A549 (cell line): ENCODE measurements at regions not wholly inside any gene's neighbourhood (a gene's known extent, or its start where the extent isn't known, plus 50 kb on each side); places are given as distances from the start of the nearest gene placed in this dataset.

Experiments
- ATAC-seq, 2 experiments: fragments of 200-7000 bp in 1 of 2; fragments of >200 bp in 1 of 2; cut with Nextera tagmentation in 1 of 2; cut with Tn5 transposase in 1 of 2; 3 replicates each; pipeline versions ENCODE4 v1.8.0 to v1.9.1; 2018 to 2020; ENCODE audit warnings: mild to moderate bottlenecking in 1 of 2, moderate library complexity in 1 of 2
- CTCF ChIA-PET: fragments of 300-600 bp; sonication (Branson Sonifier 250); formaldehyde crosslinking; extraction: SDS; loops from one replicate; lab custom pipeline; 2021; ENCODE audit warnings: antibody characterized with exemption, inconsistent platforms; lab: Yijun Ruan, JAX
- POLR2A ChIA-PET: fragments of 350-600 bp; formaldehyde crosslinking; extraction: SDS; loops from one replicate; lab custom pipeline; 2021; ENCODE audit warnings: antibody characterized with exemption, inconsistent platforms; lab: Yijun Ruan, JAX
- DNase-seq, 2 experiments: peaks; one replicate each; pipeline versions ENCODE4 v3.0.0 to v3.0.0-alpha.2; 2011 to 2016; ENCODE audit warnings: low read depth in 1 of 2, low spot score in 1 of 2
- FAIRE-seq: peaks from 2 replicates; lab custom pipeline; 2011; peaks lifted over from hg19 to GRCh38; lab: Jason Lieb, UNC
- H3K27ac ChIP-seq, 2 experiments: fragments of >200 bp; sonication (Bioruptor Twin); formaldehyde crosslinking; 3 replicates each; pipeline ENCODE4 v1.5.1; 2016 to 2017
- H3K4me1 ChIP-seq: fragments of >200 bp; sonication (Bioruptor Twin); formaldehyde crosslinking; 3 replicates; pipeline ENCODE4 v1.6.1; 2016
- H3K4me2 ChIP-seq: fragments of >200 bp; sonication (Bioruptor Twin); formaldehyde crosslinking; 3 replicates; pipeline ENCODE4 v1.6.1; 2016
- H3K4me3 ChIP-seq: fragments of >200 bp; sonication (Bioruptor Twin); formaldehyde crosslinking; 3 replicates; pipeline ENCODE4 v1.5.1; 2016
- H3K9me3 ChIP-seq: fragments of >200 bp; sonication (Bioruptor Twin); formaldehyde crosslinking; 3 replicates; pipeline ENCODE4 v1.6.1; 2016
- CBX2 ChIP-seq: fragments of 200-600 bp; sonication (generic); IDR thresholded peaks from 2 replicates; pipeline ENCODE4 v1.6.1; 2016; ENCODE audit warnings: low read depth, mild to moderate bottlenecking, borderline replicate concordance
- CBX8 ChIP-seq: fragments of 200-600 bp; sonication (generic); IDR thresholded peaks from 2 replicates; pipeline ENCODE4 v1.6.1; 2016
- CHD4 ChIP-seq: fragments of 200-600 bp; sonication (generic); IDR thresholded peaks from 2 replicates; pipeline ENCODE4 v1.6.1; 2016; ENCODE audit warnings: antibody characterized with exemption, mild to moderate bottlenecking, borderline replicate concordance
- CTCF ChIP-seq: fragments of >200 bp; sonication (Bioruptor Twin); formaldehyde crosslinking; IDR thresholded peaks from 3 replicates; pipeline ENCODE4 v1.5.1; 2016
- EHMT2 ChIP-seq: fragments of 200-600 bp; sonication (generic); IDR thresholded peaks from 2 replicates; pipeline ENCODE4 v1.6.1; 2016; ENCODE audit warnings: antibody characterized with exemption, low read depth, mild to moderate bottlenecking, moderate library complexity
- ELK1 ChIP-seq: fragments of 150-350 bp; IDR thresholded peaks from 2 replicates; pipeline ENCODE4 v1.6.1; 2014; ENCODE audit warnings: low read depth, mild to moderate bottlenecking, low read length
- EP300 ChIP-seq, 2 experiments: fragments of >200 bp; sonication (Bioruptor Twin); formaldehyde crosslinking; IDR thresholded peaks; 2 replicates in 1 of 2; 3 replicates in 1 of 2; pipeline ENCODE4 v1.6.1; 2016 to 2017
- ESRRA ChIP-seq: fragments of 150-350 bp; IDR thresholded peaks from 2 replicates; pipeline ENCODE4 v1.6.1; 2014; ENCODE audit warnings: mild to moderate bottlenecking, low read length, borderline replicate concordance
- FOSB ChIP-seq: fragments of 250-450 bp; sonication (Bioruptor Pico); IDR thresholded peaks from 2 replicates; pipeline ENCODE4 v1.5.0; 2020; ENCODE audit warnings: mild to moderate bottlenecking, moderate library complexity
- FOSL2 ChIP-seq, 2 experiments: fragments of 450-650 bp in 1 of 2; fragments of >200 bp in 1 of 2; sonication (Bioruptor Twin) in 1 of 2; formaldehyde crosslinking; IDR thresholded peaks; 2 replicates each; pipeline versions ENCODE4 v1.5.0 to v1.6.1; 2016 to 2020; ENCODE audit warnings: mild to moderate bottlenecking in 1 of 2, moderate library complexity in 1 of 2
- FOXS1 ChIP-seq: fragments of 250-450 bp; sonication (Bioruptor Pico); IDR thresholded peaks from 2 replicates; pipeline ENCODE4 v1.5.0; 2020; ENCODE audit warnings: mild to moderate bottlenecking, moderate library complexity
- HEYL ChIP-seq: fragments of 250-450 bp; sonication (Bioruptor Pico); IDR thresholded peaks from 2 replicates; pipeline ENCODE4 v1.8.0; 2021; ENCODE audit warnings: mild to moderate bottlenecking, moderate library complexity
- HOXA7 ChIP-seq: fragments of 250-450 bp; sonication (Bioruptor Pico); IDR thresholded peaks from 2 replicates; pipeline ENCODE4 v1.5.0; 2020; ENCODE audit warnings: mild to moderate bottlenecking, moderate library complexity
- HOXB13 ChIP-seq: fragments of 250-450 bp; sonication (Bioruptor Pico); IDR thresholded peaks from 2 replicates; pipeline ENCODE4 v1.5.0; 2020; ENCODE audit warnings: low read depth, mild to moderate bottlenecking, moderate library complexity
- JUNB ChIP-seq: fragments of >200 bp; sonication (Bioruptor Twin); formaldehyde crosslinking; IDR thresholded peaks from 2 replicates; pipeline ENCODE4 v1.6.1; 2016
- KDM1A ChIP-seq: fragments of 200-600 bp; sonication (generic); IDR thresholded peaks from 2 replicates; pipeline ENCODE4 v1.6.1; 2016; ENCODE audit warnings: low read depth, mild to moderate bottlenecking
- KDM5A ChIP-seq: fragments of 200-600 bp; sonication (generic); IDR thresholded peaks from 2 replicates; pipeline ENCODE4 v1.6.1; 2016; ENCODE audit warnings: antibody characterized with exemption, mild to moderate bottlenecking
- MAFK ChIP-seq: fragments of 450-650 bp; IDR thresholded peaks from 2 replicates; pipeline ENCODE4 v1.6.1; 2014; ENCODE audit not compliant: partially characterized antibody
- MAX ChIP-seq: IDR thresholded peaks from 2 replicates; pipeline ENCODE4 v1.6.1; 2012
- MYC ChIP-seq: IDR thresholded peaks from 2 replicates; pipeline ENCODE4 v1.6.1; 2012; ENCODE audit warnings: mild to moderate bottlenecking, inconsistent platforms, low read length, improper control_type of control experiment, borderline replicate concordance
- NR3C1 ChIP-seq: fragments of >200 bp; sonication (Bioruptor Twin); formaldehyde crosslinking; IDR thresholded peaks from 3 replicates; pipeline ENCODE4 v1.6.1; 2017
- RAD21 ChIP-seq, 2 experiments: fragments of >200 bp in 1 of 2; sonication (Bioruptor Twin) in 1 of 2; formaldehyde crosslinking in 1 of 2; IDR thresholded peaks in 1 of 2; conservative IDR thresholded peaks in 1 of 2; 2 replicates in 1 of 2; 3 replicates in 1 of 2; pipeline ENCODE4 v1.6.1; 2012 to 2018; ENCODE audit warnings: inconsistent platforms in 1 of 2
- SREBF2 ChIP-seq: fragments of 450-650 bp; IDR thresholded peaks from 2 replicates; pipeline ENCODE4 v1.6.1; 2014; ENCODE audit warnings: mild to moderate bottlenecking, moderate library complexity
- TP53 ChIP-seq: fragments of 250-450 bp; sonication (Bioruptor Pico); IDR thresholded peaks from 2 replicates; pipeline ENCODE4 v1.5.0; 2021; ENCODE audit warnings: mild to moderate bottlenecking, moderate library complexity
- ZC3H11A ChIP-seq: fragments of 450-650 bp; IDR thresholded peaks from 2 replicates; pipeline ENCODE4 v1.6.1; 2014; ENCODE audit warnings: antibody characterized with exemption, mild to moderate bottlenecking
- ZFP36 ChIP-seq: fragments of 450-650 bp; IDR thresholded peaks from 2 replicates; pipeline ENCODE4 v1.6.1; 2014; ENCODE audit warnings: borderline replicate concordance; ENCODE audit not compliant: partially characterized antibody
- WGBS: methylation state at CpG from one replicate; pipeline ENCODE4 v1.1.6; 2017; ENCODE audit errors: missing lambda C conversion rate; 5-methylcytosine and 5-hydroxymethylcytosine counted together
- TF ChIP-seq, protein P1 (sequence below): fragments of 250-450 bp; sonication (Bioruptor Pico); IDR thresholded peaks from 2 replicates; pipeline ENCODE4 v1.5.0; 2020; ENCODE audit warnings: low read depth, mild to moderate bottlenecking, moderate library complexity
- TF ChIP-seq, protein P2 (sequence below): fragments of >200 bp; sonication (Bioruptor Twin); formaldehyde crosslinking; IDR thresholded peaks from 3 replicates; pipeline ENCODE4 v1.6.1; 2016
- TF ChIP-seq, protein P3 (sequence below): IDR thresholded peaks from 2 replicates; pipeline ENCODE4 v1.6.1; 2012; ENCODE audit warnings: low read depth, borderline replicate concordance
- TF ChIP-seq, protein P4 (sequence below): IDR thresholded peaks from 2 replicates; pipeline ENCODE4 v1.6.1; 2012

DNA sequence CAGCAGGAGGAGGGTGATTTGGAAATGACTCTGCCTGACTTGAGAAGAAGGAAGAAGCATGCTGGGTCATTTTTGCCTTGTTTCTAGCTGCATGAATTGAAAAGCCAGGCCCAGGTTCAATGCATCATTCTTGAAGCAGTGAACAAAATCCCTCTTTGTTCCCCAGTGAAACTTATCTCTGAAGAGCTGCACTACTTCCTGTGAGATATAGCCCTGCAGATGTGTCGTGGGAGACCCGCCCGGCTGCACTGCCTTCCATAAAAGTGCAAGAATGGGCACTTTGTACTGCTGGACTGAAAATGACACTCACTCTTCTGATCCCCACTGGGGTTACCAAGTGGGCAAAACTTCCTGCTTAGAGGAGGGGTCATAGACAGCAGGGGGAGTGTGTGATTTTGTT is 249.2 kb upstream of the NFIA start (continued):
- no peak for TF ChIP-seq CTCF

DNA sequence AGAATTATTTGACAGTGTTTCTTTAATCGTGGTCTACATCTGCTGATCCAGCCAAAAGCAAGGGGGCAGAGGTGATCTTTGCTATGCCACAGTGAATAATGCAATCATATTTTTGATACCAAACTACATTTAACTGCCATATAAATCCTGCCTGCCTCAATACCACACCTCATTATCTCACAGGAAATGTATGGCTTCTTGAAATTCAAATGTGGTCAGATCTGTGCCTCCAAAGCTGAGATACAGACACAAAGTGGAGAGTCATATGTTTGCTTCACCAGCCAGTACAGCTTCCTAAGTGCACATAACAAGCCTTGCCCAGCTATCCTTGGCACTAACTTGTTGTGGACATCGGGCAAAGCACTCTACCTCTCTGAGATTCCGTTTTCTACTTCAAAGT is 250.0 kb upstream of the NFIA start:
- Histone ChIP-seq H3K4me1 (no peaks in the 10 kb centered on the region), H3K9me3 (no peaks in the 10 kb centered on the region), H3K4me2 (no peak overlapping the region), H3K27ac (no peak overlapping the region), H3K4me3 (no peak overlapping the region)
- ChIA-PET CTCF (interaction anchor here (1.2 kb wide), 1 partner anchor 16 kb away, joined by 3 read pairs; no protein-coding TSS in a partner anchor), POLR2A (no interaction called here)
- TF ChIP-seq RAD21 (conservative IDR thresholded peaks at IDR 0.05 in 1 of 2, IDR thresholded peaks at IDR 0.05 in 1 of 2) (no peak), JUNB (no peak), FOXS1 (no peak), ESRRA (no peak), FOSL2 (IDR thresholded peaks at IDR 0.05) (no peak), FOSL2 (CRISPR knock-in tag; IDR thresholded peaks at IDR 0.05) (no peak), ZC3H11A (no peak), CBX2 (no peak), NR3C1 (no peak), SREBF2 (no peak), ELK1 (no peak), MAX (no peak), FOSB (CRISPR knock-in tag) (no peak), ZFP36 (no peak), EHMT2 (no peak), HEYL (no peak)
- TF ChIP-seq, protein P1, sequence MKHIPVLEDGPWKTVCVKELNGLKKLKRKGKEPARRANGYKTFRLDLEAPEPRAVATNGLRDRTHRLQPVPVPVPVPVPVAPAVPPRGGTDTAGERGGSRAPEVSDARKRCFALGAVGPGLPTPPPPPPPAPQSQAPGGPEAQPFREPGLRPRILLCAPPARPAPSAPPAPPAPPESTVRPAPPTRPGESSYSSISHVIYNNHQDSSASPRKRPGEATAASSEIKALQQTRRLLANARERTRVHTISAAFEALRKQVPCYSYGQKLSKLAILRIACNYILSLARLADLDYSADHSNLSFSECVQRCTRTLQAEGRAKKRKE (CRISPR knock-in tag): no peak
- TF ChIP-seq, protein P2, sequence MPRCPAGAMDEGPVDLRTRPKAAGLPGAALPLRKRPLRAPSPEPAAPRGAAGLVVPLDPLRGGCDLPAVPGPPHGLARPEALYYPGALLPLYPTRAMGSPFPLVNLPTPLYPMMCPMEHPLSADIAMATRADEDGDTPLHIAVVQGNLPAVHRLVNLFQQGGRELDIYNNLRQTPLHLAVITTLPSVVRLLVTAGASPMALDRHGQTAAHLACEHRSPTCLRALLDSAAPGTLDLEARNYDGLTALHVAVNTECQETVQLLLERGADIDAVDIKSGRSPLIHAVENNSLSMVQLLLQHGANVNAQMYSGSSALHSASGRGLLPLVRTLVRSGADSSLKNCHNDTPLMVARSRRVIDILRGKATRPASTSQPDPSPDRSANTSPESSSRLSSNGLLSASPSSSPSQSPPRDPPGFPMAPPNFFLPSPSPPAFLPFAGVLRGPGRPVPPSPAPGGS: no peak
- TF ChIP-seq, protein P3, sequence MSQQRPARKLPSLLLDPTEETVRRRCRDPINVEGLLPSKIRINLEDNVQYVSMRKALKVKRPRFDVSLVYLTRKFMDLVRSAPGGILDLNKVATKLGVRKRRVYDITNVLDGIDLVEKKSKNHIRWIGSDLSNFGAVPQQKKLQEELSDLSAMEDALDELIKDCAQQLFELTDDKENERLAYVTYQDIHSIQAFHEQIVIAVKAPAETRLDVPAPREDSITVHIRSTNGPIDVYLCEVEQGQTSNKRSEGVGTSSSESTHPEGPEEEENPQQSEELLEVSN: no peak
- FAIRE-seq (no peak), DNase-seq (no peak), ATAC-seq (no peak)
- WGBS: 9% methylated on average over 3 of the region's 3 CpGs

DNA sequence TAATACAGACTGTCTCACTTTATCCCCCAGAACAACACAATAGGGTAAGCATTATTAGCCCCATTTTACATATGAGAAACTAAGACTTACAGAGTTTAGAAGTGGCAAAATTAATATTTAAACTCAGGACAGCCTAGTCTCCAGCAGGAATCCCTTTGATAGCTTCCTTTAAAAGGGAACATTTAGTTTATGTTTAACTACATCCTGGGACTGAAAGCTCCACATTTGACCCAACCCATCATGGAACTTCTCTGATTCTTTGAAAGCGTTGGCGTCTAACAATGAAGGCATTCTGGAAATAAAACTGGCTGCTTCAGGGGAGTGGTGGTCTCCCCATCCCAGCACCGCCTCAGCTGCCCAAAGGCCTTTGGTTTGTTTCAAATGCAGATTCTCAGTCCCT is 250.6 kb upstream of the NFIA start:
- FAIRE-seq (no peak), DNase-seq (no peak), ATAC-seq (no peak)
- Histone ChIP-seq H3K4me3 (no peak overlapping the region), H3K9me3 (no peaks in the 10 kb centered on the region), H3K27ac (no peak overlapping the region), H3K4me2 (no peak overlapping the region), H3K4me1 (no peaks in the 10 kb centered on the region)
- POLR2A ChIA-PET: no interaction called here
- CTCF ChIA-PET: no interaction called here
- WGBS: 10% methylated on average over 3 of the region's 3 CpGs
- TF ChIP-seq HEYL (no peak), KDM5A (no peak), TP53 (no peak), MYC (no peak), CHD4 (no peak), MAFK (no peak), KDM1A (no peak), HOXA7 (CRISPR knock-in tag) (no peak), CBX8 (no peak), EP300 (IDR thresholded peaks at IDR 0.05) (no peak), HOXB13 (CRISPR knock-in tag) (no peak)
- TF ChIP-seq, protein P4, sequence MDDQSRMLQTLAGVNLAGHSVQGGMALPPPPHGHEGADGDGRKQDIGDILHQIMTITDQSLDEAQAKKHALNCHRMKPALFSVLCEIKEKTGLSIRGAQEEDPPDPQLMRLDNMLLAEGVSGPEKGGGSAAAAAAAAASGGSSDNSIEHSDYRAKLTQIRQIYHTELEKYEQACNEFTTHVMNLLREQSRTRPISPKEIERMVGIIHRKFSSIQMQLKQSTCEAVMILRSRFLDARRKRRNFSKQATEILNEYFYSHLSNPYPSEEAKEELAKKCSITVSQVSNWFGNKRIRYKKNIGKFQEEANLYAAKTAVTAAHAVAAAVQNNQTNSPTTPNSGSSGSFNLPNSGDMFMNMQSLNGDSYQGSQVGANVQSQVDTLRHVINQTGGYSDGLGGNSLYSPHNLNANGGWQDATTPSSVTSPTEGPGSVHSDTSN: no peak
